Liver (tissue), 3 donors: ENCODE measurements at regions not wholly inside any gene's neighbourhood (a gene's known extent, or its start where the extent isn't known, plus 50 kb on each side); places are given as distances from the start of the nearest gene placed in this dataset.

Experiments used
- GABPA ChIP-seq, 2 donors: IDR thresholded peaks in 1 of 2; conservative IDR thresholded peaks in 1 of 2; 2 replicates each; pipeline ENCODE4 v1.6.1; 2016; ENCODE audit warnings: antibody characterized with exemption in 2 of 2, mild to moderate bottlenecking in 1 of 2, moderate library complexity in 1 of 2
- NR2F2 ChIP-seq: IDR thresholded peaks from 2 replicates; pipeline ENCODE4 v1.6.1; 2016; ENCODE audit warnings: antibody characterized with exemption
- RAD21 ChIP-seq, 2 donors: IDR thresholded peaks; 2 replicates each; pipeline ENCODE4 v1.6.1; 2016; ENCODE audit warnings: antibody characterized with exemption in 2 of 2, mild to moderate bottlenecking in 2 of 2
- SP1 ChIP-seq: IDR thresholded peaks from 2 replicates; pipeline ENCODE4 v1.6.1; 2018; ENCODE audit warnings: antibody characterized with exemption, mild to moderate bottlenecking
- TAF1 ChIP-seq: conservative IDR thresholded peaks from 2 replicates; pipeline ENCODE4 v1.6.1; 2016; ENCODE audit warnings: antibody characterized with exemption, mild to moderate bottlenecking
- YY1 ChIP-seq: IDR thresholded peaks from 2 replicates; pipeline ENCODE4 v1.6.1; 2016; ENCODE audit warnings: antibody characterized with exemption, mild to moderate bottlenecking
- TF ChIP-seq, protein P1 (sequence below): fragments of 150-350 bp; IDR thresholded peaks from 2 replicates; pipeline ENCODE4 v1.5.1; 2017; ENCODE audit warnings: improper control_type of control experiment, low read depth, low read length; ENCODE audit not compliant: missing input control
- TF ChIP-seq, protein P2 (sequence below): IDR thresholded peaks from 2 replicates; pipeline ENCODE4 v1.6.1; 2016; ENCODE audit warnings: antibody characterized with exemption, mild to moderate bottlenecking
- TF ChIP-seq, protein P3 (sequence below): IDR thresholded peaks from 2 replicates; pipeline ENCODE4 v1.6.1; 2016; ENCODE audit warnings: antibody characterized with exemption
- donor health status: healthy.
- donor health status: healthy.

DNA sequence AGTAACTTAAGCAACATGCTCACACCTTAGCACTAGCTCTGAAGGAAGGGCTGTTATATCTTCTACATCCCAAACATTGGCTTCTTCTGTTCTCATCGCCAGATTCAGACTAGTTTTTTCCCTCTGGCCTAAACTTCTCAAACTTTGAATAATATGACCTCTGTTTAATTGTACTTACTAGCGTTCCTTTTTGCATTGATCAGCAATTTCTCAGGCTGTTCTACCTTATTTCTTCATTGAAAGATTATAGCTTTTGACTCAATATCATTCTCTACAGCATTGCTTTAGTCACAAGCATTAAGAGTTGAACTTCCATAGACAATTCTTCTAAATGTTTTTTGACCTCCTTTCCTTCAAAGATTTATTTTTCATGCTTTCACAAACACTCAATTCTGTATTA lies 659.2 kb downstream of the PCDH7 start:
- TF ChIP-seq, protein P1, sequence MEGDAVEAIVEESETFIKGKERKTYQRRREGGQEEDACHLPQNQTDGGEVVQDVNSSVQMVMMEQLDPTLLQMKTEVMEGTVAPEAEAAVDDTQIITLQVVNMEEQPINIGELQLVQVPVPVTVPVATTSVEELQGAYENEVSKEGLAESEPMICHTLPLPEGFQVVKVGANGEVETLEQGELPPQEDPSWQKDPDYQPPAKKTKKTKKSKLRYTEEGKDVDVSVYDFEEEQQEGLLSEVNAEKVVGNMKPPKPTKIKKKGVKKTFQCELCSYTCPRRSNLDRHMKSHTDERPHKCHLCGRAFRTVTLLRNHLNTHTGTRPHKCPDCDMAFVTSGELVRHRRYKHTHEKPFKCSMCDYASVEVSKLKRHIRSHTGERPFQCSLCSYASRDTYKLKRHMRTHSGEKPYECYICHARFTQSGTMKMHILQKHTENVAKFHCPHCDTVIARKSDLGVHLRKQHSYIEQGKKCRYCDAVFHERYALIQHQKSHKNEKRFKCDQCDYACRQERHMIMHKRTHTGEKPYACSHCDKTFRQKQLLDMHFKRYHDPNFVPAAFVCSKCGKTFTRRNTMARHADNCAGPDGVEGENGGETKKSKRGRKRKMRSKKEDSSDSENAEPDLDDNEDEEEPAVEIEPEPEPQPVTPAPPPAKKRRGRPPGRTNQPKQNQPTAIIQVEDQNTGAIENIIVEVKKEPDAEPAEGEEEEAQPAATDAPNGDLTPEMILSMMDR, result no peak
- TF ChIP-seq NR2F2, result no peak
- TF ChIP-seq RAD21 (IDR thresholded peaks at IDR 0.05), result no peak
- TF ChIP-seq SP1, result no peak
- TF ChIP-seq, protein P2, sequence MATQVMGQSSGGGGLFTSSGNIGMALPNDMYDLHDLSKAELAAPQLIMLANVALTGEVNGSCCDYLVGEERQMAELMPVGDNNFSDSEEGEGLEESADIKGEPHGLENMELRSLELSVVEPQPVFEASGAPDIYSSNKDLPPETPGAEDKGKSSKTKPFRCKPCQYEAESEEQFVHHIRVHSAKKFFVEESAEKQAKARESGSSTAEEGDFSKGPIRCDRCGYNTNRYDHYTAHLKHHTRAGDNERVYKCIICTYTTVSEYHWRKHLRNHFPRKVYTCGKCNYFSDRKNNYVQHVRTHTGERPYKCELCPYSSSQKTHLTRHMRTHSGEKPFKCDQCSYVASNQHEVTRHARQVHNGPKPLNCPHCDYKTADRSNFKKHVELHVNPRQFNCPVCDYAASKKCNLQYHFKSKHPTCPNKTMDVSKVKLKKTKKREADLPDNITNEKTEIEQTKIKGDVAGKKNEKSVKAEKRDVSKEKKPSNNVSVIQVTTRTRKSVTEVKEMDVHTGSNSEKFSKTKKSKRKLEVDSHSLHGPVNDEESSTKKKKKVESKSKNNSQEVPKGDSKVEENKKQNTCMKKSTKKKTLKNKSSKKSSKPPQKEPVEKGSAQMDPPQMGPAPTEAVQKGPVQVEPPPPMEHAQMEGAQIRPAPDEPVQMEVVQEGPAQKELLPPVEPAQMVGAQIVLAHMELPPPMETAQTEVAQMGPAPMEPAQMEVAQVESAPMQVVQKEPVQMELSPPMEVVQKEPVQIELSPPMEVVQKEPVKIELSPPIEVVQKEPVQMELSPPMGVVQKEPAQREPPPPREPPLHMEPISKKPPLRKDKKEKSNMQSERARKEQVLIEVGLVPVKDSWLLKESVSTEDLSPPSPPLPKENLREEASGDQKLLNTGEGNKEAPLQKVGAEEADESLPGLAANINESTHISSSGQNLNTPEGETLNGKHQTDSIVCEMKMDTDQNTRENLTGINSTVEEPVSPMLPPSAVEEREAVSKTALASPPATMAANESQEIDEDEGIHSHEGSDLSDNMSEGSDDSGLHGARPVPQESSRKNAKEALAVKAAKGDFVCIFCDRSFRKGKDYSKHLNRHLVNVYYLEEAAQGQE, result no peak
- TF ChIP-seq, protein P3, sequence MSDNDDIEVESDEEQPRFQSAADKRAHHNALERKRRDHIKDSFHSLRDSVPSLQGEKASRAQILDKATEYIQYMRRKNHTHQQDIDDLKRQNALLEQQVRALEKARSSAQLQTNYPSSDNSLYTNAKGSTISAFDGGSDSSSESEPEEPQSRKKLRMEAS, result no peak
- no peak for TF ChIP-seq GABPA (IDR thresholded peaks at IDR 0.05 in 1 of 2, conservative IDR thresholded peaks at IDR 0.05 in 1 of 2)
- TF ChIP-seq TAF1, result no peak
- no peak for TF ChIP-seq YY1
